HG02588 (cell line): ENCODE measurements at regions not wholly inside any gene's neighbourhood (a gene's known extent, or its start where the extent isn't known, plus 50 kb on each side); places are given as distances from the start of the nearest gene placed in this dataset.
"Not testable (repeated sequence)": the region's sequence is repeated elsewhere in the genome, so short reads cannot be mapped to it uniquely, and the experiment has no call there.

Experiments
- ATAC-seq: cut with Tn5 transposase; IDR thresholded peaks from one replicate; pipeline ENCODE4 v1.9.1; 2021; ENCODE audit warnings: mild to moderate bottlenecking, moderate library complexity; ENCODE audit not compliant: unreplicated experiment

GRCh38 chr9:106479679-106480078, 383.3 kb upstream of the ZNF462 start:
- ATAC-seq: no peak

GRCh38 chr9:106481013-106481609, 381.9 kb upstream of the ZNF462 start:
- ATAC-seq: no peak

GRCh38 chr9:106482733-106483132, 380.2 kb upstream of the ZNF462 start:
- no peak for ATAC-seq

- no peak for ATAC-seq
These were observed 376.3 kb upstream of the ZNF462 start for GRCh38 chr9:106486685-106487084.

GRCh38 chr9:106487266-106487665, 375.7 kb upstream of the ZNF462 start:
- no peak for ATAC-seq

DNA sequence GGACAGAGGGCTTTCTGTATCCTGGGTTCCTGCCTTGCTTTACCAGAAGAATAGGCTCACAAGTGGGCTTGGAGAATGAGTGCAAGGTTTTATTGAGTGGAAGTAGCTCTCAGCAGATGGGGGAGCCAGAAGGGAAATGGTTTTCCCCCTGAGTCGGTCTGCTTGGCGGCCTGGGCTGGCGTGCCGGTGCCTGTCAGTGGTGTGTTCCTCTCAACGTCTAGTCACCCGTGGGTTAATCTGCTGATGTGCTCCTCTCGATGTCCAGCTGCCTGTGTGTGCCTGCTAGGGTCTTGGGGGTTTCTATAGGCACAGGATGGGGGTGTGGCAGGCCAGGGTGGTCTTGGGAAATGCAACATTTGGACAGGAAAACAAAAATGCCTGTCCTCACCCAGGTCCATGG, 370.8 kb upstream of the ZNF462 start:
- not testable (repeated sequence) for ATAC-seq

DNA sequence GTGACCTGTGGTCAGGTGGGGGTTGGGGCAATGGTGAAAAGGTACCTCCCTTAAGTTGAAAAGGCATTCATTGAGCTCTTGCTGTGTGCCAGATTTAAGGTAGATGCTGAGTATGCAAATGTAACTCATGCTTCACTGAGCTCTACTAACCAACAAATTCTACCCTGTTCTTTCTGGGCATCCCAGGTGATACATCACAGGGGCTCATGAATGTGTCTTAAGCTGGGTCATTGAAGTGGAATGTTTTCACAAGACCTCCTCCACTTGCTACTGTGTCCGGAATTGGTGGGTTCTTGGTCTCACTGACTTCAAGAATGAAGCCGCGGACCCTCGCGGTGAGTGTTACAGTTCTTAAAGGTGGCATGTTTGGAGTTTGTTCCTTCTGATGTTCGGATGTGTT, 362.8 kb upstream of the ZNF462 start:
- ATAC-seq: no peak

DNA sequence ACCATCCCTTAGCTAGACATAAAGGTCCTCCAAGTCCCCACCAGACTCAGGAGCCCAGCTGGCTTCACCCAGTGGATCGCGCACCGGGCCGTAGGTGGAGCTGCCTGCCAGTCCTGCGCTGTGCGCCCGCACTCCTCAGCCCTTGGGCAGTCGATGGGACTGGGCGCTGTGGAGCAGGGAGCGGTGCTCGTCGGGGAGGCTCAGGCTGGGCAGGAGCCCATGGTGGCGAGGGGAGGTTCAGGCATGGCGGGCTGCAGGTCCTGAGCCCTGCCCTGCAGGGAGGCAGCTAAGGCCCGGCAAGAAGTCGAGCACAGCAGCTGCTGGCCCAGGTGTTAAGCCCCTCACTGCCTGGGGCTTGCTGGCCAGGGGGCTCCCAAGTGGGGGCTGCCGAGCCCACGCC, 361.8 kb upstream of the ZNF462 start:
- not testable (repeated sequence) for ATAC-seq

GRCh38 chr9:106502930-106503329, 360.0 kb upstream of the ZNF462 start:
- ATAC-seq: no peak

DNA sequence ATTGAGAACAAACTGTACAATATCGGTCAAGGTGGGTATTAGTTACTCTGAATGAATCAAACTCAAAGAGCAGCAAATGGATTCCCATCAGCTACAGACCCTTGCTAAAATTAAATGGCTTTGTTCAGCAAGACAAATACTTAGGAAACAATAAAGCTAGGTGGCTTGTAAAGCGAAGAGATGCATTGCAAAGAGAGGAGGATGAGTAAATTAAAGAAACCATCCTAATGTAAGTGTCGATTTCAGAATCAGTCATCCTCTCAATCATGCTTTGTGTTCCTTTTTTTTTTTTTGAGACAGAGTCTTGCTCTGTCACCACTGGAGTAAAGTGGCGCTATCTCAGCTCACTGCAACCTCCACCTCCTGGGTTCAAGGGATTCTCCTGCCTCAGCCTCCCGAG, 359.2 kb upstream of the ZNF462 start:
- no peak for ATAC-seq

GRCh38 chr9:106526716-106527204, 336.2 kb upstream of the ZNF462 start:
- no peak for ATAC-seq

DNA sequence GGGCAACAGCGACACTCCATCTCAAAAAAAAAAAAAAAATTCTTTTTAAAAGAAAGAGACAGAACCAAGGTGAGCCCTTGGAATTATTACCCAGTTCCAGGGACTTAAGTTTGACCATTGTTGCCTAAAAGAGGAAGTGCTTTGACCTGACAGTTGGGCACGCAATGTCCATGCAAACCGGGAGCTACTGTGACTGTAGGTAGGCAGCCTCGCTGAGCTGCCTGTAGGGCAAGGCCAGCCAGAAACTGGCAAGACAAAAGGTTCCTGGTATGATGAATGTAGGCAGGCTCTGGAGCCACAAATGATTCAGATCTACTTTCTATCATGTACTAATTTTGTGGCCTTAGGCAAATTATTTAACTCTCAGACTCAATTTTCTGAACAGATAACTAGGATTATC, 334.8 kb upstream of the ZNF462 start:
- ATAC-seq: no peak

DNA sequence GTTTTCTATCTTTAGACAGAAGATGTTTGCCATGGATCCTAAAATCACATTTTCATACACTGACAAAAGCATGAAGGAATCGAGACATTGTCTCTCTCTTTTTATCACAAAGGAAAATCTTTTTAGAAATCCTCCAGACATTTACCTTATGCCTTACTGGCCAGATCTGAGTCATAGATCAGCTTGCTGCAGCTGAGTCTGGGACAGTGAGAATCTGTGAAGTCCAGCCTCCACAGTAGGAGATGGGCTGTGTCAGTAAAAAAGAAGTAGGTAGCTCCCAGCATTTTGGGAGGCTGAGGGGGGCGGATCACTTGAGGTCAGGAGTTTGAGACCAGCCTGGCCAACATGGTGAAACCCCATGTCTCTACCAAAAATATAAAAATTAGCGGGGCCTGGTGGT, 333.4 kb upstream of the ZNF462 start:
- no peak for ATAC-seq

DNA sequence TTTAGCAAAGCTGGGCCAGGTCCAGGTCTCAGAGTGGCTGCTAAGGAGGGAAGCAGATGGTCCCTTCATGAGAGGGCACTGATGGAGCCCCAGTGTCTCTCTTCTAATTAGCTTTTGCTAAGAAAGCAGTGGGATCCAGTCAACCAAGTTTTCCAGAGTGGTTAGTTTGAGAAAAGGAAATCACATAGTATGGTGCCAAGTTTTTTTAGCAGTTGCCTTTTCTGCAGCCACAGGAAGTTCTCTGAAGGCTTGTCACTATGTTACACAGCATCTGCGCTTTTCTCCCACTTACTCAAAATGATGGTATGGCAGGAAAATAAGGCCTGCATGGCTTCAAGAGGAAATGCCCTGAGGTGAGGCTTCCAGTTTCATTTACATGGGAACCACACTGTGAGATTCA, 331.5 kb upstream of the ZNF462 start:
- ATAC-seq: no peak

- ATAC-seq: no peak
These were observed 330.5 kb upstream of the ZNF462 start for GRCh38 chr9:106532306-106533015.

DNA sequence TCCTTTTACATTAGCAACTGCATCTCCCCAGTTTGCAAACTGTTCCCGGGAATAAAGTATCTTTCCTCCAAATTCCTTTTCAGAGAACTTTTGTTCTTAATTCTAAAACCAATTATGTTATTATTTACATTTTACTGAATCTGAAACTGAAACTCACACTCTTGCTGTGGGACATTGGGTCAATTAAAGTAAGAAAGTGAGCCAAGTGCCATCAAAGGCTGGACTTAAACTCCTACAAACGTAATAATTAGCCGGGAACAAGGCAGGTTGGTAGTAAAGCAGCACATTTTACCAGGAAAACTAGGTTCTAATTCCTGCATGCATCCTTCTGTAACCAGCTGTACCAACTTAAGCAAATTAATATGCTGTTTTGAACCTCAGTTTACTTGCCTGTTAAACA, 328.2 kb upstream of the ZNF462 start:
- ATAC-seq: no peak

- no peak for ATAC-seq
These were observed 327.5 kb upstream of the ZNF462 start for GRCh38 chr9:106535439-106535838.

DNA sequence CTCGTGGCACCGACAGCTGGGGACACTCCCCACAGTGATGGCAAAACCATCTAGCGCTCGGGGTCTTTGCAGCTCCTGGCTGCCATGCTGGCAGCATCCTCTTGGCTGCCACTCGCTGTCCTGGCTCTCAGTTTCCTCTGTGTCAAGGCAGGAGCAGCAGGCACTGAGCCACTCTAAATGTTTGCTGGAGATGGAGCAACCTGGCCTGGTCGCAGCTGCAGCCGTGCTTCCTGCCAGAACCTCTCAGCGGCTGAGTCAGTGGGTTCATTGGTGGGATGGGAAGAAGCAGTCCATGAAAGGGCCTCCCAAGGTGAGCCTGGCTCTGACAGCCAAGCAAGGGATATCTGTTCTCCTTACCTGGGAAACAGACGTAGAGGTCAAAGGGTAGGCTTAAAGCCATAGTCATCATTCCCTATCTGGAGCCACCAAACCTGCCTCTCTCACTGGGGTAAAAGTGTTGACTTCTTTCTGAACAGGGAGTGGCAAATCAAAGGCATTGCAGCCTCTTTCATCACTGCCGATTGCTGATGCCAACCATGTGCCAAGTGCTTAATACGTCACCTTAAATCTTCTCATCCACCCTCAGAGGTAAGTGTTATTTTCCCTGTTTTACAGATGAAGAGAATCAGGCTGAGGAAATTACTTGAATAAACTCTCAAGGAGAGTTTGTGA, 304.8 kb upstream of the ZNF462 start:
- no peak for ATAC-seq

GRCh38 chr9:106560540-106560939, 302.4 kb upstream of the ZNF462 start:
- ATAC-seq: no peak

DNA sequence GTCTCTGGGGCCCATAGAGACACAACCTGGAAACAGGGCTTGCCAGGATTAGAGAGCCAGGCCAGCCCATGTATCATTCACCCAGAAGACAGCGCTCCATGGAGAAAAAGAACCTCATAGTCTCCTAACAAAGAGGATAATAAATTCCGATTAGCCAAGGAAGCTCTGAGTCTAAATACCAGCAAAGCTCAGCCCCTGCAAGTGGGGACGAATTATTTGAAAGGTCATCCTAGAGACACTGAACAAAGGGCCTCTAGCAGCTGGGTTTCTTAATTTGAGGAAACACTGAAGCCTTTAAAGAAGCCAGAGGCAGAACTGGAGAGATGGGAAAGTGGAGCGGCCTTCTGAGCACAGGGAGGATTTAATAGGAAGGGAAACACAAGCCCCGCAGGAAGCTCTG, 287.1 kb upstream of the ZNF462 start:
- ATAC-seq: no peak

DNA sequence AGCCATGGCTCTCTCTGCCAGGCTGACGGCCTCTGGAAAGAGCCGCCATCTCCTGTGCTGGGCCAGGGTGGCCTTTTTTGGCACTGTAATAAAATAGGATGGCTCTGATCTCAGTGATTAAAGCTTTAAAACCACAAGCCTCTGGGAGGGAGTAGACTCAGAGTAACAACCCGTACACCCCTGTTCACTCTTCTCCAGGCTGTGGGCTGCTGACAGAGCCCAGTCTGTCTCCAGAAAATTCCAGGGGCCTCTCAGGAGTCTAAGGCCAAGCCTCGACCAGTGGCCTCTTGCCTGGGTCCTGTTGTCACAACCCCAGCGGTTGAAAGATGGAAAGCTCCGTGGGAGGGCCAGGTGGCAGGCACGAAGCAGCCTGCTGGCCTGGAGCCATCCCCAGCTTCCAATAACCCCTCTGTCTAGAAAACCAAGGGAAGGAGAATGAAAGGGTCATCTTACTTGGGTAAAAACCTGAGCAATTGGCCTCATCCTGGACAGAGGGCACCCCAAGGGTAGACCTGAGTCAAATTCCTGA, 286.7 kb upstream of the ZNF462 start:
- no peak for ATAC-seq

DNA sequence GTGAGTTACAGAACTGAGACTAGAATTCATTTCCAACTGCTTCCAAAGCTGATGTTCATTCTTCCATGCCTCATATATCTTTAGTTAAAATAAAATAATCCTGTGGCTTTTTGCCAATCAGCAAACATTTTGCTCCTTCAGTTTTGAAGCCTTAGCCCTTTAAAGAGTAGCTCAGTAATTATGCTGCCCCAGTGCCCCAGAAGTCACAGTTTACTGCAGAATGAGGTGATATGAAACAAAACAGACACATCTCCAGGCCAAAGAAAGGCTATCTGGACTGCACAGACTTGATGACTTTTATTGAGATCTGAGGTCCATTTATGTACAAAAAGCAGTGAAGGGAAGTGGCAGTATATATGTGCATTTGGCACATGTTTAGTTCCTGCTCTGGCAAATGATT, 285.8 kb upstream of the ZNF462 start:
- ATAC-seq: no peak
